NB4 (cell line): ENCODE measurements at regions not wholly inside any gene's neighbourhood (a gene's known extent, or its start where the extent isn't known, plus 50 kb on each side); places are given as distances from the start of the nearest gene placed in this dataset.

Experiments
- POLR2A ChIP-seq: IDR thresholded peaks from 2 replicates; pipeline ENCODE4 v1.6.1; 2011; ENCODE audit warnings: mild to moderate bottlenecking; ENCODE audit not compliant: insufficient read length; ENCODE audit errors: extremely low read depth
- TF ChIP-seq, protein P1 (sequence below): IDR thresholded peaks from one replicate; pipeline ENCODE4 v1.5.1; 2012; ENCODE audit warnings: low read depth, low read length
- TF ChIP-seq, protein P2 (sequence below): IDR thresholded peaks from 2 replicates; pipeline ENCODE4 v1.6.1; 2011; ENCODE audit warnings: low read depth, low read length

- no peak for TF ChIP-seq POLR2A
- TF ChIP-seq, protein P1, sequence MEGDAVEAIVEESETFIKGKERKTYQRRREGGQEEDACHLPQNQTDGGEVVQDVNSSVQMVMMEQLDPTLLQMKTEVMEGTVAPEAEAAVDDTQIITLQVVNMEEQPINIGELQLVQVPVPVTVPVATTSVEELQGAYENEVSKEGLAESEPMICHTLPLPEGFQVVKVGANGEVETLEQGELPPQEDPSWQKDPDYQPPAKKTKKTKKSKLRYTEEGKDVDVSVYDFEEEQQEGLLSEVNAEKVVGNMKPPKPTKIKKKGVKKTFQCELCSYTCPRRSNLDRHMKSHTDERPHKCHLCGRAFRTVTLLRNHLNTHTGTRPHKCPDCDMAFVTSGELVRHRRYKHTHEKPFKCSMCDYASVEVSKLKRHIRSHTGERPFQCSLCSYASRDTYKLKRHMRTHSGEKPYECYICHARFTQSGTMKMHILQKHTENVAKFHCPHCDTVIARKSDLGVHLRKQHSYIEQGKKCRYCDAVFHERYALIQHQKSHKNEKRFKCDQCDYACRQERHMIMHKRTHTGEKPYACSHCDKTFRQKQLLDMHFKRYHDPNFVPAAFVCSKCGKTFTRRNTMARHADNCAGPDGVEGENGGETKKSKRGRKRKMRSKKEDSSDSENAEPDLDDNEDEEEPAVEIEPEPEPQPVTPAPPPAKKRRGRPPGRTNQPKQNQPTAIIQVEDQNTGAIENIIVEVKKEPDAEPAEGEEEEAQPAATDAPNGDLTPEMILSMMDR = no peak
- TF ChIP-seq, protein P2, sequence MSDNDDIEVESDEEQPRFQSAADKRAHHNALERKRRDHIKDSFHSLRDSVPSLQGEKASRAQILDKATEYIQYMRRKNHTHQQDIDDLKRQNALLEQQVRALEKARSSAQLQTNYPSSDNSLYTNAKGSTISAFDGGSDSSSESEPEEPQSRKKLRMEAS = no peak
Measured at GRCh38 chr6:84350397-84350796, 123.0 kb upstream of the CEP162 start.
